ENCODE measurements at regions not wholly inside any gene's neighbourhood (a gene's known extent, or its start where the extent isn't known, plus 50 kb on each side); places are given as distances from the start of the nearest gene placed in this dataset.

DNA sequence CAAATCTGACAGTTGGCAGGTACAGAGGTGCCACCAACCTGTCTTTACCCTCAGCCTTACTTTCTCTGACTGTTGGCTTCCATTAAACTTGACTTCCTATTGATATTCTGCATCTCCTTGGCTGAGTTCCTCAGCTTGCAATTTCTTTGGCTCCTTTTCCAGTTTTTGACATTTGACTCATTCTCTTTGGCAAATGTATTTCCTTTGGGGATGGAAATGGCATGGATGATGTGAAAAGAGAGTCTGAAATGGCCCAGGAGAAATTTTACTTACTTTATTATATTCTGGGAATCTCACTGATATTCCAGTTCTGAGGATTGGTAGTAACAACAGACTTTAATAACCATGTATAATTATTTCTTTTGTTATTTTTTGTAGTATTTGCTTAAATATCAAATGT, 255.2 kb downstream of the CD109 start:
- H3K27ac Mint-ChIP-seq (ENCODE audit: unreplicated experiment) = no peak overlapping the region
- H3K36me3 Mint-ChIP-seq (ENCODE audit: unreplicated experiment) = peaks cover 3% of the 10 kb centered on the region
- peaks cover 15% of the 10 kb centered on the region for H3K9me3 Mint-ChIP-seq (ENCODE audit: unreplicated experiment)
- TF ChIP-seq CTCF (IDR thresholded peaks at IDR 0.05) = no peak
- H3K4me1 Mint-ChIP-seq (ENCODE audit: unreplicated experiment) = no peaks in the 10 kb centered on the region
- DNase-seq (ENCODE audit: extremely low spot score, unreplicated experiment) = no peak
- no peak overlapping the region for H3K4me3 Mint-ChIP-seq (ENCODE audit: unreplicated experiment)
- peaks cover 18% of the 10 kb centered on the region for H3K27me3 Mint-ChIP-seq (ENCODE audit: unreplicated experiment)

GRCh38 chr6:73943930-73944652, 248.1 kb downstream of the CD109 start:
- H3K4me1 Mint-ChIP-seq (ENCODE audit: unreplicated experiment) = peaks cover 3% of the 10 kb centered on the region
- peaks cover 18% of the 10 kb centered on the region for H3K27me3 Mint-ChIP-seq (ENCODE audit: unreplicated experiment)
- no peak overlapping the region for H3K27ac Mint-ChIP-seq (ENCODE audit: unreplicated experiment)
- H3K36me3 Mint-ChIP-seq (ENCODE audit: unreplicated experiment) = peaks cover 3% of the 10 kb centered on the region
- TF ChIP-seq CTCF (IDR thresholded peaks at IDR 0.05) = no peak
- no peak overlapping the region for H3K4me3 Mint-ChIP-seq (ENCODE audit: unreplicated experiment)
- DNase-seq (ENCODE audit: extremely low spot score, unreplicated experiment) = no peak
- peaks cover 15% of the 10 kb centered on the region for H3K9me3 Mint-ChIP-seq (ENCODE audit: unreplicated experiment)

- Mint-ChIP-seq H3K9me3 (ENCODE audit: unreplicated experiment) (peaks cover 15% of the 10 kb centered on the region), H3K4me1 (ENCODE audit: unreplicated experiment) (peaks cover 3% of the 10 kb centered on the region), H3K4me3 (ENCODE audit: unreplicated experiment) (no peak overlapping the region), H3K27ac (ENCODE audit: unreplicated experiment) (no peak overlapping the region), H3K27me3 (ENCODE audit: unreplicated experiment) (peaks cover 17% of the 10 kb centered on the region), H3K36me3 (ENCODE audit: unreplicated experiment) (peaks cover 3% of the 10 kb centered on the region)
- DNase-seq (ENCODE audit: extremely low spot score, unreplicated experiment) = no peak
- no peak for TF ChIP-seq CTCF (IDR thresholded peaks at IDR 0.05)
Measured at GRCh38 chr6:73943411-73943810, 247.4 kb downstream of the CD109 start.

DNA sequence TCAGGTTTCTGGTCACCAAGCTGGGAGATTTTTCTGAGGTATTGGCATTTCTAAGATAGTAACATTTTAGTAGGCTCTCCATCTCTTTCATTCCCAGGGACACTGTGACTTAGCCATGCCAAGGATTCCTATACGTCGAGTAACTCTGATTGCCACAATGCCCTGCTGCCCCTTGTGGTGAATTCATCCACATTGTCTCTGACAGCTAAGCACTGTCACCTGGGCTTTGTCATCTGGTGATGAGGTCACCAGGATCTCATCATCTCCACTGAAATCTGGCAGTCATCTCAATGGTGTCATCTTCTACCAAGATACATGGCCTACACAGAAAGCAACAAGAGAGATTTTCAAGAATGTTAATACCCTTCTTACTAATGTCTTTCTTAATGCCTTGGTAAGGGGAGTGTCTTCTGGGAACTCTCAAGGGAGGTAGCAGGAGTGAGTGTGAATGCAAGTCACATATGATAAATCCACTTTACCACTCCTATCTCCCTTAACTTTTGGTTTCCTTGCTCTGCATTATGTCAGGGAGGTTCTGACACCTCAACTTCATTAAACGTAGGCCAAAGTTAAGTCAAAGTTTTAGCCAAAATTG, 246.7 kb downstream of the CD109 start:
- Mint-ChIP-seq H3K9me3 (ENCODE audit: unreplicated experiment) (peaks cover 11% of the 10 kb centered on the region), H3K27ac (ENCODE audit: unreplicated experiment) (no peak overlapping the region), H3K27me3 (ENCODE audit: unreplicated experiment) (peaks cover 21% of the 10 kb centered on the region), H3K4me3 (ENCODE audit: unreplicated experiment) (no peak overlapping the region), H3K4me1 (ENCODE audit: unreplicated experiment) (peaks cover 3% of the 10 kb centered on the region), H3K36me3 (ENCODE audit: unreplicated experiment) (peaks cover 1% of the 10 kb centered on the region)
- no peak for DNase-seq (ENCODE audit: extremely low spot score, unreplicated experiment)
- no peak for TF ChIP-seq CTCF (IDR thresholded peaks at IDR 0.05)

DNA sequence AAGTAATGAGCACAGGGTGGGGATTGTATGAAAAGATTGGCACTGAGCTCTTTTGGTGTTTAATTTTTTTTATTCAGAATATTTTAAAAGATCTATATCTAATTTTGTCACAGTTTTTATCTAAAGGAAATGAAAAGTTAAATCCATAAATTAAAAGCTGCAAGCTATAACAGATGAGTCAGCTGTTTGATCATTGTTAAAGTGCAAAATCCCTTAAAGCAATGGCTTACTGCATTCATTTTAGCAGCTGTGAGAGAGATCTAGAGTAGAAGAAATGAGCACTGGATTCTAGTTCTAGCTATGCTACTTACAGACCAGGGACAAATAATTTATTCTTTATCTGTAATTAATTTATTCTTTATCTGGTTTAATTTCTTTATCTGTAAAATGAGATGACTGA, 245.9 kb downstream of the CD109 start:
- Mint-ChIP-seq H3K36me3 (ENCODE audit: unreplicated experiment) (no peaks in the 10 kb centered on the region), H3K9me3 (ENCODE audit: unreplicated experiment) (peaks cover 4% of the 10 kb centered on the region), H3K27ac (ENCODE audit: unreplicated experiment) (no peak overlapping the region), H3K4me3 (ENCODE audit: unreplicated experiment) (no peak overlapping the region), H3K27me3 (ENCODE audit: unreplicated experiment) (peaks cover 21% of the 10 kb centered on the region), H3K4me1 (ENCODE audit: unreplicated experiment) (peaks cover 3% of the 10 kb centered on the region)
- no peak for TF ChIP-seq CTCF (IDR thresholded peaks at IDR 0.05)
- DNase-seq (ENCODE audit: extremely low spot score, unreplicated experiment) = no peak
